NCI-H446 (cell line): ENCODE measurements at regions not wholly inside any gene's neighbourhood (a gene's known extent, or its start where the extent isn't known, plus 50 kb on each side); places are given as distances from the start of the nearest gene placed in this dataset.
"Not testable (repeated sequence)": the region's sequence is repeated elsewhere in the genome, so short reads cannot be mapped to it uniquely, and the experiment has no call there.

Source experiments
- DNase-seq, 2 experiments: peaks; one replicate each; lab custom pipeline; 2025; lab: John Stamatoyannopoulos, UW

- DNase-seq = not testable (repeated sequence)
These were observed 94.0 kb upstream of the NIPBL start for GRCh38 chr5:36782612-36783011.

DNA sequence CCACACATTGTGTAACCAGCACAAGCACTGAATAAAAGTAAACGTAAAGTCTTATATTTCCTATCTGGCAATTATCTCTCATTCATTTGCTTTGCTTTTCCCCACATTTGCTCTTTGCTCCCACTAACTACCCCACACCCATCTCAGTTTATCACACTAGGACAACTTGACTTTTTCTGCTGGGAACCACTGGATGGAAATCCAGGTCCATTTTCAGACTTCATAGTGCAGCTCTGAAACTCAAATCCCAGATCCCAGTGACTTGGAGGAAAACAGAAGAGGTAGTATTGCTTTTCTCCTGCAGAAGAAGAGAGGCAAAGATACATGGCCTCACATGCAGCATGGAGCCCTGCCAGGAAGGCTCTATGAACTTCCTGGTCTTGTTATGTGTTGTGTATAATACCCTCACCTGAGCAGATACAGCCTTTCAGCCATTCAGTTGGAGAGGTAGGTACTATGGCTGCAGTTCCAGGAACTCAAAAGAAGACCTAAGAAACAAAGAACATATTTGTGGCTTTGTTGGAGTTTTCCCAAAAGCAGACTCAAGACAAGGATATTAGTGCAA is 90.0 kb upstream of the NIPBL start:
- no peak for DNase-seq

DNA sequence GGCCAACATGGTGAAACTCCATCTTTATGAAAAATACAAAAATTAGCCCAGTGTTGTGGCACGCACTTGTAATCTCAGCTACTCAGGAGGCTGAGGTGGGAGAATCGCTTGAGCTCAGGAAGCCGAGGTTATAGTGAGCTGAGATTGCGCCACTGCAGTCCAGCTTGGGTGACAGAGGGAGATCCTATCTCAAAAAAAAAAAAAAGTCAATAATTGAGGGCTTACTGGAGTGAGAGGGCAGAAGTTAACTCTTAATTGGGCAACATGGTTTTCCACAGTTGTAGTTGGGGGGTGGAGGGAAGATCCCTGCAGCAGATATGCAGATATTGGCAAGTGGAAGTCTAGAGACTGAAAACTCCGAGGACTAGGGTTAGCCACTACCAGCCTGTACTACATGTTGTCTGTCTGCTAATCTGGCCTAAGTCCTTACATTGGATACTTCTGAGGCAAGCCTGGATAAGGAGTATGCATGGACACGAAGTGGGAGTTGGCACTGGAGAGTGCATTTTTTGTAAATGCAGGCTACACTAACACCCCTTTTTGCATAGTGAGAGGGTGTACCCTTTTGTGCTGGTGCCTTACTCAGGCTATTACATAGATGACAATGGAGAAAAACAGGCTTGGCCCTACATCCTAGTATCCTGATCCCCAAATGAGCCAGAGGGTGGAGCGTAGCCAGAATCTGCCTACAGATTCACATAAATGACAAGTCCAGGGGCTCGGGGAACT is 89.0 kb upstream of the NIPBL start:
- no peak for DNase-seq

DNA sequence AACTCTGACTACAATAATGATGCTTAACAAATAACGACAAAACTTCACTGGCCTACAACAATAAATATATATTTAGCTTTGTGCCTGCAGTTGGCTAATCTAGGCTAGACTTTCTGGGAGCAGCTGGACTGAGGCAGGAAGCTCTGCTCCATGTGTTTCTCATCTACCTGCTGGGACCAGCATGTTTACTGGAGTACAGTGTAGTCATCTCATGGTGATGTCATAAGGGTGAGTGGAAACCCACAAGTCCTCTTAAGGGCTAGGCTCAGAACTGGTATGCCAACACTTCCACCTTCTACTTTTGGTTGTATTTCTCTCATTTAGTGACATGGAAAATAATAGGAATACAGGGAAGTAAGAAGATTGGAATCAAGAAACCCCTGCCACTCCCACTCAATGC is 85.7 kb upstream of the NIPBL start:
- no peak for DNase-seq

DNA sequence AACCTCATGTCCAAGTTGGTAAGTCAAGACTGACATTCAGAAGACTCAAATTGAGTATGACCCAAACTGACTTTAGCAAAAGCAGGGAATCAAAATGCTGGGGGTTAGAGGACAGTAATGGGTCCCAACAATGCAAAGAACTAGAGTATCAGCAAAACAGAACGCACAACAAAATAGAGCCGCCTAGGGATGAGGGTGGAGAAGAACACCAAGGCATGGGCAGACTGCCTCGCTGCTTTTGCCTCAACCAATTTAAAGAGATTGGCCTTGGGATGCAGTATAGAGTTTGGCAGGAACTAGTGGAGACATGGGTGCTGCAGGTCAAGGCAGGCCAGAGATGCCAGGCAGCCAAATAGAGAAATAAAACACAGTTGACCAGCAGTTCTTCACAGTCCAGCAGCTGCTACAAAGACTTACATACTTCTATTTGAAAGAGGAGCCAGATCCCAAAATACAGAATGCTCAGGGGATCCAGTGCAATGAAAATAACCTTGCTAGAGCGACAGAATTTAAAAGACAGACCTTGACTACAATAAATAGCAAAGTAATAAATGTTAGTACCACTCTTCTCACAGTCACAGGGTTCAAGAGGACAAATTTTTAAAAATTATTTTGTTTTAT is 83.9 kb upstream of the NIPBL start:
- DNase-seq = no peak

DNA sequence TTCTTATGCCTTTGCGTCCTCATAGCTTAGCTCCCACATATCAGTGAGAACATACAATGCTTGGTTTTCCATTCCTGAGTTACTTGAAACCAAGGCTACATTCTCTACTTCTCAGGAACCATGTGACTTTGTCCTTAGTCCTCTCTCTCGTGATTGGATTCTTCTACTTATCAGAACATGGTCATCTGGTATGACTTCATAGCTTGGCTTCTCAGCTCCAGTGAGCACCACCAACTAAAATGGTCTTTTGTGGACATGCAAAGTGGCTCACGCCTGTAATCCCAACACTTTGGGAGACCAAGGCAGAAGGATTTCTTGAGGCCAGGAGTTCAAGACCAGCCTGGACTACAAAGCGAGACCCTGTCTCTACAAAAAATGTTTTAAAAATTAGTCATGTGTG is 81.2 kb upstream of the NIPBL start:
- DNase-seq = no peak

DNA sequence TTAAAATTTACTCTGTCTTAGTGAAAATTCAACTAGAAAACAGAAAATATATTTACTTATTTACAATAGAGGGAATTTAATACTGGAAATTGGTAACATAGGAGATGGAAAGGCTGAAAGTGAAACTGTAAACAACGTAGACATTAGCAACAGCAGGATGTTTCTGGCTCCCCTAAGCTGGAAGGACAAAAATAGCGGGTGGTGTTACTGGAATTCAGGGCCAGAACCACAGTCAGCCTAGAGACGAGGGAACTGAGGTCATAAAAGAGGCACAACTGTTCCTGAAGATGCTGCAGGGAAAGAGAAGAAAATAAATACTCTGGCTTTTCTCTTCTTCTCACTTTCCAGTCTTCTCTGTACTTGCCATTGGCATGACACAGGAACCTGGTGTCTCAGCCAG is 80.4 kb upstream of the NIPBL start:
- DNase-seq = no peak

DNA sequence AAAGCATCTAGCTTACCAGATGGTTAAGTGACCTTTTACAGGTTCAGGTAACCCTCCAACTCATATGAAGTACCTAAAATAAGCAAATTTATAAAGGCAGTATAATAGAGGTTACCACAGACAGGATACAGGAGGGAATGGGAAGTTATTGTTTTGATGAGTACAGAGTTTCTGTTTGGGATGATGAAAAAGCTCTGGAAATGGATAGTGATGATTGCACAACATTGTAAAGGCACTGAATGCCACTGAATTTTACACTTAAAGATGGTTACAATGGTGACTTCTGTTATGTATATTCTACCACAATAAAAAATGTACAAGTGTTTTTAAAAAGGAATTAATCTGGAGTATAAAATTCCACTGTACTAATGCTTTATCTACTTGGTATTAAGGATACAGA is 75.0 kb upstream of the NIPBL start:
- DNase-seq = no peak

- no peak for DNase-seq
These were observed 74.4 kb upstream of the NIPBL start for GRCh38 chr5:36802187-36802586.

DNA sequence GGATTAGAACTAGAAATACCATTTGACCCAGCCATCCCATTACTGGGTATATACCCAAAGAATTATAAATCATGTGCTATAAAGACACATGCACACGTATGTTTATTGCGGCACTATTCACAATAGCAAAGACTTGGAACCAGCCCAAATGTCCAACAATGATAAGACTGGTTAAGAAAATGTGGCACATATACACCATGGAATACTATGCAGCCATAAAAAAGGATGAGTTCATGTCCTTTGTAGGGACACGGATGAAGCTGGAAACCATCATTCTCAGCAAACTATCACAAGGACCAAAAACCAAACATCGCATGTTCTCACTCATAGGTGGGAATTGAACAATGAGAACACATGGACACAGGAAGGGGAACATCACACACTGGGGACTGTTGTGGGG is 63.3 kb upstream of the NIPBL start:
- DNase-seq = not testable (repeated sequence)

GRCh38 chr5:36815871-36816270 is 60.7 kb upstream of the NIPBL start:
- no peak for DNase-seq

DNA sequence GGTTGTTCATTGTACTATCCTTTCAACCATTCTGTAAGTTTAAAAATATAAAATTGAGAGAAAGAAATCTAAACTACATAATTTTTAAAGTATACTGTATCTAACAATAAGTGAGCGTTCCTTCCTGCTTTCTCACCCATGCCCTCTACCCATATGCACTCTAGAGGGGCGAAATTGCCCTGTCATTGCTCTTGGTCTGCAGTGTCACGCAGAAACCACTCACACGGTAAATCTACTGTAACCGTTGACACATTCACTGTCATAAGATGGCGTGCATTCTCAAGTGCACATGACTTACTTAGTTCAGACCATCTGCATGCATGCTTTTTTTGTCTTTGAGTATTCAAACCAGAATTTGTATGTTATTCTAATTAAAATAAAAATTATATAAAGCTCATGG is 55.7 kb upstream of the NIPBL start:
- no peak for DNase-seq

GRCh38 chr5:36826694-36827093 is 49.9 kb upstream of the NIPBL start:
- no peak for DNase-seq
